ENCODE measurements at regions not wholly inside any gene's neighbourhood (a gene's known extent, or its start where the extent isn't known, plus 50 kb on each side); places are given as distances from the start of the nearest gene placed in this dataset.

- no peak overlapping the region for H3K27ac ChIP-seq
- no peak for DNase-seq (ENCODE audit: low spot score)
- no peak for TF ChIP-seq CTCF (IDR thresholded peaks at IDR 0.05)
- no peak overlapping the region for H3K4me3 ChIP-seq
These were observed 570.5 kb downstream of the MRPL39 start for GRCh38 chr21:25036775-25037174.

- TF ChIP-seq CTCF (IDR thresholded peaks at IDR 0.05) = no peak
- H3K4me3 ChIP-seq = no peak overlapping the region
- no peak for DNase-seq (ENCODE audit: low spot score)
- no peak overlapping the region for H3K27ac ChIP-seq
These were observed 575.5 kb downstream of the MRPL39 start for GRCh38 chr21:25031750-25032149.

GRCh38 chr21:25029580-25029979 lies 577.7 kb downstream of the MRPL39 start:
- no peak for DNase-seq (ENCODE audit: low spot score)
- no peak for TF ChIP-seq CTCF (IDR thresholded peaks at IDR 0.05)
- no peak overlapping the region for H3K27ac ChIP-seq
- no peak overlapping the region for H3K4me3 ChIP-seq

GRCh38 chr21:25025596-25025995 lies 581.7 kb downstream of the MRPL39 start:
- no peak for TF ChIP-seq CTCF (IDR thresholded peaks at IDR 0.05)
- DNase-seq (ENCODE audit: low spot score) = no peak
- no peak overlapping the region for H3K4me3 ChIP-seq
- no peak overlapping the region for H3K27ac ChIP-seq

- no peak for TF ChIP-seq CTCF (IDR thresholded peaks at IDR 0.05)
- no peak for DNase-seq (ENCODE audit: low spot score)
- Histone ChIP-seq H3K27ac (no peak overlapping the region), H3K4me3 (no peak overlapping the region)
These were observed 582.6 kb downstream of the MRPL39 start for GRCh38 chr21:25024639-25025038.

GRCh38 chr21:25005388-25005787 lies 601.9 kb downstream of the MRPL39 start:
- no peak for TF ChIP-seq CTCF (IDR thresholded peaks at IDR 0.05)
- Histone ChIP-seq H3K4me3 (no peak overlapping the region), H3K27ac (no peak overlapping the region)
- no peak for DNase-seq (ENCODE audit: low spot score)

GRCh38 chr21:25002676-25003075 lies 604.6 kb downstream of the MRPL39 start:
- TF ChIP-seq CTCF (IDR thresholded peaks at IDR 0.05) = no peak
- H3K4me3 ChIP-seq = no peak overlapping the region
- H3K27ac ChIP-seq = no peak overlapping the region
- DNase-seq (ENCODE audit: low spot score) = no peak
